ENCODE measurements at regions not wholly inside any gene's neighbourhood (a gene's known extent, or its start where the extent isn't known, plus 50 kb on each side); places are given as distances from the start of the nearest gene placed in this dataset.

DNA sequence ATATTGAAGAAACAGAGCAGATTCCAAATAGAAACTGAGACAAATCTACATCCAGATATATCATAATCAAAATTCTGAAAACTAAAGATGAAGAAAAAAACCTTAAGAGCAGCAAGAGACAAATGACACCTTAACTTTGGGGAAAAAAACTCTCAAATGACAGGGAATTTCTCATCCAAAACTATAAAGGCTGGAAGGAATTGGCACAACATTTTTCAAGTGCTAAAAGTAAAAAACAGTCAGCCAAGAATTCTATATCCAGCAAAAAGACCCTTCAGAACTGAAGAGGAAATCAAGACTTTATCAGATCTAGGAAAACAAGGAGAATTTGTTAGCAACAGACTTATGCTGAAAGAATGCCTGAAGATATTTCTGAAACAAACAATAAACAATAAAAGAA lies 90.3 kb upstream of the RASSF8 start:
- intact Hi-C loops (cut with DNase I; ENCODE audit: low total_unique reads) (no loop called here), in situ Hi-C loops (cut with MboI; ENCODE audit: low sequenced_read_pairs in 4 of 4) (no loop called here)
- no peak overlapping the region for H3K4me3 ChIP-seq
- no peaks in the 10 kb centered on the region for H3K27me3 ChIP-seq
- H3K27ac ChIP-seq: no peak overlapping the region
- no peaks in the 10 kb centered on the region for H3K4me1 ChIP-seq
- DNase-seq (no peak), ATAC-seq (no peak)
- H3K9me3 ChIP-seq: no peaks in the 10 kb centered on the region
- TF ChIP-seq CTCF (IDR thresholded peaks at IDR 0.05 in 4 of 5, conservative IDR thresholded peaks at IDR 0.05 in 1 of 5): no peak
- TF ChIP-seq POLR2A (IDR thresholded peaks at IDR 0.05): no peak
- no peaks in the 10 kb centered on the region for H3K36me3 ChIP-seq

GRCh38 chr12:25872137-25872536 lies 86.3 kb upstream of the RASSF8 start:
- H3K36me3 ChIP-seq: no peaks in the 10 kb centered on the region
- H3K4me1 ChIP-seq: no peaks in the 10 kb centered on the region
- DNase-seq: no peak
- no peaks in the 10 kb centered on the region for H3K9me3 ChIP-seq
- no peak for TF ChIP-seq POLR2A (IDR thresholded peaks at IDR 0.05)
- no peak for ATAC-seq
- H3K27ac ChIP-seq: no peak overlapping the region
- H3K27me3 ChIP-seq: no peaks in the 10 kb centered on the region
- in situ Hi-C loops (cut with MboI; ENCODE audit: low sequenced_read_pairs in 4 of 4): no loop called here
- H3K4me3 ChIP-seq: no peak overlapping the region
- intact Hi-C loops (cut with DNase I; ENCODE audit: low total_unique reads): no loop called here

- H3K27ac ChIP-seq: no peak overlapping the region
- H3K4me1 ChIP-seq: no peaks in the 10 kb centered on the region
- intact Hi-C loops (cut with DNase I; ENCODE audit: low total_unique reads) (no loop called here), in situ Hi-C loops (cut with MboI; ENCODE audit: low sequenced_read_pairs in 4 of 4) (no loop called here)
- H3K4me3 ChIP-seq: no peak overlapping the region
- no peaks in the 10 kb centered on the region for H3K9me3 ChIP-seq
- H3K27me3 ChIP-seq: no peaks in the 10 kb centered on the region
- H3K36me3 ChIP-seq: no peaks in the 10 kb centered on the region
- DNase-seq: no peak
- ATAC-seq: no peak
- TF ChIP-seq POLR2A (IDR thresholded peaks at IDR 0.05): no peak
- no peak for TF ChIP-seq CTCF (IDR thresholded peaks at IDR 0.05 in 4 of 5, conservative IDR thresholded peaks at IDR 0.05 in 1 of 5)
Observed at GRCh38 chr12:25875661-25876060, 82.8 kb upstream of the RASSF8 start.

- Histone ChIP-seq H3K4me3 (no peak overlapping the region), H3K9me3 (no peaks in the 10 kb centered on the region), H3K27me3 (no peaks in the 10 kb centered on the region), H3K4me1 (no peaks in the 10 kb centered on the region), H3K27ac (no peak overlapping the region), H3K36me3 (no peaks in the 10 kb centered on the region)
- in situ Hi-C loops (cut with MboI; ENCODE audit: low sequenced_read_pairs in 4 of 4): no loop called here
- no peak for ATAC-seq
- intact Hi-C loops (cut with DNase I; ENCODE audit: low total_unique reads): no loop called here
- TF ChIP-seq CTCF (IDR thresholded peaks at IDR 0.05 in 4 of 5, conservative IDR thresholded peaks at IDR 0.05 in 1 of 5): no peak
- no peak for TF ChIP-seq POLR2A (IDR thresholded peaks at IDR 0.05)
- no peak for DNase-seq
Observed at GRCh38 chr12:25876383-25877045, 82.0 kb upstream of the RASSF8 start.

GRCh38 chr12:25877446-25877845 lies 81.0 kb upstream of the RASSF8 start:
- H3K4me1 ChIP-seq: no peaks in the 10 kb centered on the region
- H3K27ac ChIP-seq: no peak overlapping the region
- TF ChIP-seq POLR2A (IDR thresholded peaks at IDR 0.05) (no peak), CTCF (IDR thresholded peaks at IDR 0.05 in 4 of 5, conservative IDR thresholded peaks at IDR 0.05 in 1 of 5) (no peak)
- DNase-seq (no peak), ATAC-seq (no peak)
- H3K4me3 ChIP-seq: no peak overlapping the region
- in situ Hi-C loops (cut with MboI; ENCODE audit: low sequenced_read_pairs in 4 of 4) (no loop called here), intact Hi-C loops (cut with DNase I; ENCODE audit: low total_unique reads) (no loop called here)
- H3K36me3 ChIP-seq: no peaks in the 10 kb centered on the region
- no peaks in the 10 kb centered on the region for H3K27me3 ChIP-seq
- no peaks in the 10 kb centered on the region for H3K9me3 ChIP-seq

Data from gastrocnemius medialis (tissue), 4 donors.